HepG2 (cell line): ENCODE measurements at regions not wholly inside any gene's neighbourhood (a gene's known extent, or its start where the extent isn't known, plus 50 kb on each side); places are given as distances from the start of the nearest gene placed in this dataset.

ENCODE experiments used
- ATAC-seq: fragments of 200-7000 bp; cut with Tn5 transposase; 3 replicates; pipeline ENCODE4 v1.9.1; 2020; ENCODE audit warnings: mild to moderate bottlenecking, moderate library complexity
- BruUV-seq: library from RNA; stranded (reverse); fragments of 400-500 nt; replicated peaks from 2 replicates; lab custom pipeline; 2021; lab: Mats Ljungman, UMichigan
- CTCF ChIA-PET: fragments of 300-600 bp; formaldehyde crosslinking; extraction: SDS; loops from one replicate; lab custom pipeline; 2021; ENCODE audit warnings: low total read pairs, inconsistent platforms, low intra/inter-chr PET ratio; lab: Yijun Ruan, JAX
- POLR2A ChIA-PET: fragments of 350-600 bp; sonication (Branson Sonifier 250); formaldehyde crosslinking; loops from one replicate; lab custom pipeline; 2020; ENCODE audit warnings: antibody characterized with exemption, inconsistent platforms; lab: Yijun Ruan, JAX
- DNase-seq: peaks from one replicate; pipeline ENCODE4 v3.0.0-alpha.2; 2015; ENCODE audit warnings: low spot score
- FAIRE-seq: peaks from 3 replicates; lab custom pipeline; 2011; peaks lifted over from hg19 to GRCh38; lab: Jason Lieb, UNC
- H2AFZ ChIP-seq: one replicate; pipeline ENCODE4 v1.6.1; 2011; ENCODE audit warnings: low read length, inconsistent platforms
- H3K27ac ChIP-seq: fragments of 300-600 bp; 3 replicates; pipeline ENCODE4 v1.8.0; 2011; ENCODE audit warnings: mixed run types, mild to moderate bottlenecking, mixed read lengths, low read length, inconsistent platforms; ENCODE audit not compliant: insufficient read depth; ENCODE audit errors: extremely low read length
- H3K27me3 ChIP-seq, 2 experiments: fragments of 200-600 bp in 1 of 2; 2 replicates in 1 of 2; 3 replicates in 1 of 2; pipeline versions ENCODE4 v1.6.0 to v1.8.0; 2011; ENCODE audit warnings: low read length in 2 of 2, mild to moderate bottlenecking in 2 of 2, moderate library complexity in 2 of 2, inconsistent platforms in 1 of 2; ENCODE audit not compliant: insufficient read depth in 2 of 2, control insufficient read depth in 1 of 2
- H3K36me3 ChIP-seq, 2 experiments: fragments of 200-600 bp in 1 of 2; replicated peaks in 1 of 2; 2 replicates in 1 of 2; 3 replicates in 1 of 2; pipeline versions ENCODE4 v1.5.1 to v1.8.0; 2011; ENCODE audit warnings: low read length in 2 of 2, inconsistent platforms in 1 of 2; ENCODE audit not compliant: insufficient read depth in 2 of 2, control insufficient read depth in 1 of 2
- H3K4me1 ChIP-seq: 2 replicates; pipeline ENCODE4 v1.5.1; 2012; ENCODE audit warnings: low read length, inconsistent platforms; ENCODE audit not compliant: insufficient read depth
- H3K4me2 ChIP-seq: 2 replicates; pipeline ENCODE4 v1.6.0; 2011; ENCODE audit warnings: low read depth, low read length, inconsistent platforms
- H3K4me3 ChIP-seq, 3 experiments: fragments of 200-600 bp in 1 of 3; sonication (generic), shearing (Covaris generic) in 1 of 3; replicated peaks in 1 of 3; 2 replicates each; pipeline ENCODE4 v1.5.1; 2011 to 2016; ENCODE audit warnings: low read length in 3 of 3, inconsistent platforms in 2 of 3, low read depth in 2 of 3, mild to moderate bottlenecking in 2 of 3, control low read depth in 1 of 3, mixed read lengths in 1 of 3; ENCODE audit not compliant: insufficient read depth in 1 of 3
- H3K79me2 ChIP-seq: one replicate; pipeline ENCODE4 v1.6.1; 2011; ENCODE audit warnings: low read length, inconsistent platforms; ENCODE audit not compliant: insufficient read depth
- H3K9ac ChIP-seq: 2 replicates; pipeline ENCODE4 v1.6.0; 2011; ENCODE audit warnings: mild to moderate bottlenecking, low read depth, low read length, inconsistent platforms; ENCODE audit not compliant: insufficient read depth
- H3K9me3 ChIP-seq: 2 replicates; pipeline ENCODE4 v1.5.1; 2012; ENCODE audit warnings: mild to moderate bottlenecking, low read length
- H4K20me1 ChIP-seq: 2 replicates; pipeline ENCODE4 v1.6.0; 2011; ENCODE audit warnings: inconsistent platforms, mild to moderate bottlenecking, low read length, moderate library complexity; ENCODE audit not compliant: insufficient read depth
- AHDC1 ChIP-seq: sonication (generic); formaldehyde crosslinking; IDR thresholded peaks from 2 replicates; pipeline ENCODE4 v1.5.1; 2020; ENCODE audit warnings: mild to moderate bottlenecking, missing genetic modification reagents, borderline replicate concordance
- CBX1 ChIP-seq: IDR thresholded peaks from one replicate; pipeline ENCODE4 v1.6.1; 2016; ENCODE audit warnings: antibody characterized with exemption, low read depth
- ESRRA ChIP-seq: sonication (generic); formaldehyde crosslinking; IDR thresholded peaks from 2 replicates; pipeline ENCODE4 v1.5.1; 2020; ENCODE audit warnings: mild to moderate bottlenecking, low read depth, missing genetic modification reagents
- MTA3 ChIP-seq: sonication (generic); formaldehyde crosslinking; IDR thresholded peaks from 2 replicates; pipeline ENCODE4 v1.4.0; 2020; ENCODE audit warnings: missing genetic modification reagents
- MZF1 ChIP-seq: sonication (generic); formaldehyde crosslinking; IDR thresholded peaks from 2 replicates; pipeline ENCODE4 v1.8.1; 2023; ENCODE audit warnings: mild to moderate bottlenecking, missing genetic modification reagents, borderline replicate concordance
- SMAD3 ChIP-seq: sonication (generic); formaldehyde crosslinking; IDR thresholded peaks from 2 replicates; pipeline ENCODE4 v1.4.0; 2020; ENCODE audit warnings: missing genetic modification reagents
- THYN1 ChIP-seq: sonication (generic); formaldehyde crosslinking; IDR thresholded peaks from 2 replicates; pipeline ENCODE4 v1.8.1; 2023; ENCODE audit warnings: low read depth, mild to moderate bottlenecking, moderate library complexity, missing genetic modification reagents, borderline replicate concordance
- ZFYVE20 ChIP-seq: sonication (generic); formaldehyde crosslinking; IDR thresholded peaks from 2 replicates; pipeline ENCODE4 v1.8.0; 2023; ENCODE audit warnings: low read depth, mild to moderate bottlenecking, moderate library complexity, missing genetic modification reagents, borderline replicate concordance
- ZMYM3 ChIP-seq: sonication (generic); formaldehyde crosslinking; IDR thresholded peaks from 2 replicates; pipeline ENCODE4 v1.5.1; 2020; ENCODE audit warnings: mild to moderate bottlenecking, missing genetic modification reagents
- ZNF556 ChIP-seq: sonication (generic); formaldehyde crosslinking; IDR thresholded peaks from 2 replicates; pipeline ENCODE4 v1.4.0; 2020; ENCODE audit warnings: mild to moderate bottlenecking, missing genetic modification reagents, borderline replicate concordance
- ZNF766 ChIP-seq: sonication (generic); formaldehyde crosslinking; IDR thresholded peaks from 2 replicates; pipeline ENCODE4 v1.5.0; 2020; ENCODE audit warnings: missing genetic modification reagents, borderline replicate concordance
- ZNF773 ChIP-seq: sonication (generic); formaldehyde crosslinking; IDR thresholded peaks from 2 replicates; pipeline ENCODE4 v1.4.0; 2020; ENCODE audit warnings: missing genetic modification reagents, borderline replicate concordance
- WGBS: methylation state at CpG from one replicate; pipeline ENCODE4 v1.1.6; 2017; ENCODE audit warnings: low lambda C conversion rate; 5-methylcytosine and 5-hydroxymethylcytosine counted together
- in situ Hi-C: cut with HindIII; loops from 2 replicates; pipeline ENCODE4 v1.10.0; 2017; ENCODE audit warnings: low pct_unique_long_range_greater_than_20kb; ENCODE audit not compliant: extremely low pct_ligation_motif_present
- intact Hi-C: fragments of 100-400 bp; cut with micrococcal nuclease; formaldehyde crosslinking; loops from one replicate; pipeline ENCODE4 v1.10.0; 2022; ENCODE audit not compliant: unreplicated experiment
- TF ChIP-seq, protein P1 (sequence below): sonication (generic); formaldehyde crosslinking; IDR thresholded peaks from 2 replicates; pipeline ENCODE4 v1.8.1; 2022; ENCODE audit warnings: low read depth, mild to moderate bottlenecking, missing genetic modification reagents
- TF ChIP-seq, protein P2 (sequence below): sonication (generic); formaldehyde crosslinking; IDR thresholded peaks from 2 replicates; pipeline ENCODE4 v1.5.1; 2020; ENCODE audit warnings: missing genetic modification reagents, mild to moderate bottlenecking, borderline replicate concordance

DNA sequence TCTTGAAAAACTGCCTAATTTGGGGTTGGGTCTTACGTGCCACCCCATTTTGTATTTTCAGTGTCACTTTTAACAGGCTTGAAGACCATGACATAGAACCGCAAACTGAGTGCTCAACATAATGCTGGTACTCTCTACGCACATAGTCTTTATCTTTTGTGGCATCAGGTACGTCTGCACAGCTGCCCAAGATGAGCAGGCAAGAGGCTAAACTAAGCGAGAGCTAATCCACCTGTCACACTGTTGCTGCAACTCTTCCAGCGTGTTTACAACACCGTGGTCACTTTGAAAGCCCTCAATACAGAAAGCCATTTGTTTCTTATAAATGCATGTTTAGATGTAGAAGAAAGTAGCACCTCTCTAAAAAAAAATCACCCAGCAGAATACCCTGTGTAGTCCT lies 270.0 kb upstream of the TCF4 start:
- POLR2A ChIA-PET: no interaction called here
- DNase-seq (no peak), ATAC-seq (no peak), FAIRE-seq (no peak)
- no peak overlapping the region for H3K4me3 ChIP-seq
- WGBS: 33% methylated on average over 7 of the region's 7 CpGs
- H3K27me3 ChIP-seq: no peaks in the 10 kb centered on the region
- peaks cover 28% of the 10 kb centered on the region for H3K9me3 ChIP-seq
- H3K79me2 ChIP-seq: no peaks in the 10 kb centered on the region
- no peak overlapping the region for H3K4me2 ChIP-seq
- H4K20me1 ChIP-seq: no peaks in the 10 kb centered on the region
- H3K36me3 ChIP-seq: no peaks in the 10 kb centered on the region
- CTCF ChIA-PET: no interaction called here
- H2AFZ ChIP-seq: no peak overlapping the region
- no peak overlapping the region for H3K27ac ChIP-seq
- no peaks in the 10 kb centered on the region for H3K4me1 ChIP-seq
- H3K9ac ChIP-seq: no peak overlapping the region
- in situ Hi-C loops (no loop called here), intact Hi-C loops (no loop called here)
- BruUV-seq: no TSS peak
- no peak for TF ChIP-seq MTA3 (CRISPR knock-in tag)
- no peak for TF ChIP-seq ZNF773 (CRISPR knock-in tag)
- TF ChIP-seq ESRRA: no peak
- no peak for TF ChIP-seq ZFYVE20
- TF ChIP-seq THYN1 (CRISPR knock-in tag): no peak
- no peak for TF ChIP-seq MZF1
- TF ChIP-seq, protein P1, sequence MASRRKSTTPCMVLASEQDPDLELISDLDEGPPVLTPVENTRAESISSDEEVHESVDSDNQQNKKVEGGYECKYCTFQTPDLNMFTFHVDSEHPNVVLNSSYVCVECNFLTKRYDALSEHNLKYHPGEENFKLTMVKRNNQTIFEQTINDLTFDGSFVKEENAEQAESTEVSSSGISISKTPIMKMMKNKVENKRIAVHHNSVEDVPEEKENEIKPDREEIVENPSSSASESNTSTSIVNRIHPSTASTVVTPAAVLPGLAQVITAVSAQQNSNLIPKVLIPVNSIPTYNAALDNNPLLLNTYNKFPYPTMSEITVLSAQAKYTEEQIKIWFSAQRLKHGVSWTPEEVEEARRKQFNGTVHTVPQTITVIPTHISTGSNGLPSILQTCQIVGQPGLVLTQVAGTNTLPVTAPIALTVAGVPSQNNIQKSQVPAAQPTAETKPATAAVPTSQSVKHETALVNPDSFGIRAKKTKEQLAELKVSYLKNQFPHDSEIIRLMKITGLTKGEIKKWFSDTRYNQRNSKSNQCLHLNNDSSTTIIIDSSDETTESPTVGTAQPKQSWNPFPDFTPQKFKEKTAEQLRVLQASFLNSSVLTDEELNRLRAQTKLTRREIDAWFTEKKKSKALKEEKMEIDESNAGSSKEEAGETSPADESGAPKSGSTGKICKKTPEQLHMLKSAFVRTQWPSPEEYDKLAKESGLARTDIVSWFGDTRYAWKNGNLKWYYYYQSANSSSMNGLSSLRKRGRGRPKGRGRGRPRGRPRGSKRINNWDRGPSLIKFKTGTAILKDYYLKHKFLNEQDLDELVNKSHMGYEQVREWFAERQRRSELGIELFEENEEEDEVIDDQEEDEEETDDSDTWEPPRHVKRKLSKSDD: no peak
- TF ChIP-seq, protein P2, sequence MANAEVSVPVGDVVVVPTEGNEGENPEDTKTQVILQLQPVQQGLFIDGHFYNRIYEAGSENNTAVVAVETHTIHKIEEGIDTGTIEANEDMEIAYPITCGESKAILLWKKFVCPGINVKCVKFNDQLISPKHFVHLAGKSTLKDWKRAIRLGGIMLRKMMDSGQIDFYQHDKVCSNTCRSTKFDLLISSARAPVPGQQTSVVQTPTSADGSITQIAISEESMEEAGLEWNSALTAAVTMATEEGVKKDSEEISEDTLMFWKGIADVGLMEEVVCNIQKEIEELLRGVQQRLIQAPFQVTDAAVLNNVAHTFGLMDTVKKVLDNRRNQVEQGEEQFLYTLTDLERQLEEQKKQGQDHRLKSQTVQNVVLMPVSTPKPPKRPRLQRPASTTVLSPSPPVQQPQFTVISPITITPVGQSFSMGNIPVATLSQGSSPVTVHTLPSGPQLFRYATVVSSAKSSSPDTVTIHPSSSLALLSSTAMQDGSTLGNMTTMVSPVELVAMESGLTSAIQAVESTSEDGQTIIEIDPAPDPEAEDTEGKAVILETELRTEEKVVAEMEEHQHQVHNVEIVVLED (CRISPR knock-in tag): no peak
- no peak for TF ChIP-seq CBX1
- no peak for TF ChIP-seq ZMYM3 (CRISPR knock-in tag)
- no peak for TF ChIP-seq ZNF556
- TF ChIP-seq AHDC1 (CRISPR knock-in tag): no peak
- TF ChIP-seq SMAD3 (CRISPR knock-in tag): no peak
- no peak for TF ChIP-seq ZNF766 (CRISPR knock-in tag)
